ENCODE measurements at regions not wholly inside any gene's neighbourhood (a gene's known extent, or its start where the extent isn't known, plus 50 kb on each side); places are given as distances from the start of the nearest gene placed in this dataset.

DNA sequence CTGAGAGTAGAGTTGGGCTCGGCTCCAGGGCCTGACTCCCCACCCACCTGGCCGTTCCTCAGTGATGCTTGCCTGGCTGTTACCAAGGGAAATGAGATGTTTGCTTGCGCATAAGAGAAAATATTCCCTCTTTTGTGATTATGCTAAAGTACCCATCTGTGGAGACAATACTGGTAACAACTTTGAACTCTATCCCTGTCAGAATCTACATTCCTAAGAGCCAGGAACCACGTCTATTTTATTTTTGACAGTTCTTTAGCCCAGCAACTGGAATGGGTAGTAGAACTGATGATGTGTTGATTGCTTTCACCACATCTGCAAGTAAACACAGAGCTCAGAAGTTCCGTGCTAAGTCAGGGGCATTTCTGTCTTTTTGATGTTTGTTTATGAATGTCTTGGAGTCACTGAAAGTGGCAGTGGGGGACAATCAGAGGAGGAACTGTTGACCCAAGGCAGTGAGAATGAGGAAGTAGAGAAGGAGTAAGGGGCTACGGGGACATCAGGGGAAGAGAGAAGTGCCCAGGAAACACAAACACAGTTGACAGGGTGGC, 348.3 kb upstream of the SOX11 start:
- Histone ChIP-seq H3K27ac (ENCODE audit: low read length) (no peak overlapping the region), H3K36me3 (ENCODE audit: control insufficient read depth in 2 of 2, insufficient read depth in 2 of 2, low read length in 2 of 2) (no peaks in the 10 kb centered on the region), H3K4me1 (ENCODE audit: control insufficient read depth, insufficient read depth, low read length) (no peaks in the 10 kb centered on the region), H3K4me3 (ENCODE audit: low read length in 2 of 2) (no peak overlapping the region), H3K9me3 (ENCODE audit: control insufficient read depth in 2 of 2, low read length in 2 of 2) (no peaks in the 10 kb centered on the region), H3K9ac (ENCODE audit: low read length in 2 of 2) (no peak overlapping the region), H3K27me3 (ENCODE audit: control insufficient read depth in 1 of 2, insufficient read depth in 2 of 2, low read length in 2 of 2) (no peaks in the 10 kb centered on the region)

DNA sequence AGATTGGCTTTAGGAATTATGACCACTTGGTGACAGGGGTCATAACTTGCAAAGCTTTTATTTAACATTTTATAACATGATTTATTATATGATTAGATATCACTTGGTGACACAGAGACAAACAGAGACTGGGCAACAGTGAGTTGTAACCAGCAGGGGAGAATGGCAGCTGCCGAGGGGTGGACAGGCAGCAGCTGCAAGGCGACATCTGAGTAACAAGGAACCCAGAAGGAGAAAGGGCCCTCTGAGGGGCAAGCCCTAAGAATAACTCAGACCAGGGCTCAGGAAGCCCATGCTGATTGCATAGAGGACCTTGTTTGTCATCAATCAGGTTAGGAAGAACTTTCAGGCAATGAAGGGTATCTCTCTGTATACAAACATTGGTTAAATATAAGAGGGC, 339.9 kb upstream of the SOX11 start:
- Histone ChIP-seq H3K27me3 (ENCODE audit: control insufficient read depth in 1 of 2, insufficient read depth in 2 of 2, low read length in 2 of 2) (no peaks in the 10 kb centered on the region), H3K27ac (ENCODE audit: low read length) (no peak overlapping the region), H3K4me3 (ENCODE audit: low read length in 2 of 2) (no peak overlapping the region), H3K9me3 (ENCODE audit: control insufficient read depth in 2 of 2, low read length in 2 of 2) (no peaks in the 10 kb centered on the region), H3K4me1 (ENCODE audit: control insufficient read depth, insufficient read depth, low read length) (no peaks in the 10 kb centered on the region), H3K9ac (ENCODE audit: low read length in 2 of 2) (no peak overlapping the region), H3K36me3 (ENCODE audit: control insufficient read depth in 2 of 2, insufficient read depth in 2 of 2, low read length in 2 of 2) (no peaks in the 10 kb centered on the region)

DNA sequence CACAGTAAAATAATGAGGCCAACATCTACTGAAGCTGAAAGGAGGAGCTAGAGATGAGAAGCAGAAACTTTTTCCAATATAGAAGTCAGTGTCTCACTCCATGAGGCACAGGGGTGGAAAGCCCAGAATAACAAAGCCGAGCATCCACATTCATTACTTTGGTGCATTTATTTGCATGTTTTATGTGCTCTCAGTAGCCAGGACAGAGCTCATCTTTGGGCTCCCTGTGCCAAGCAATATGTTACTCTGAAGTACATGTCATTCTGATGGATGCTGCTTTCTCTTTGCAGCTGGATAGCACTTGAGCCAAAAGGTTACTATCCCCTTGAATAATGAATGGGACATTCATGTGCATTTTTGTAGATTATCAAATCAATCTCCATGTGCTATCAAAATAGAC, 338.6 kb upstream of the SOX11 start:
- H3K27ac ChIP-seq (ENCODE audit: low read length), result no peak overlapping the region
- no peak overlapping the region for H3K4me3 ChIP-seq (ENCODE audit: low read length in 2 of 2)
- H3K27me3 ChIP-seq (ENCODE audit: control insufficient read depth in 1 of 2, insufficient read depth in 2 of 2, low read length in 2 of 2), result no peaks in the 10 kb centered on the region
- no peak overlapping the region for H3K9ac ChIP-seq (ENCODE audit: low read length in 2 of 2)
- H3K36me3 ChIP-seq (ENCODE audit: control insufficient read depth in 2 of 2, insufficient read depth in 2 of 2, low read length in 2 of 2), result no peaks in the 10 kb centered on the region
- H3K9me3 ChIP-seq (ENCODE audit: control insufficient read depth in 2 of 2, low read length in 2 of 2), result no peaks in the 10 kb centered on the region
- no peaks in the 10 kb centered on the region for H3K4me1 ChIP-seq (ENCODE audit: control insufficient read depth, insufficient read depth, low read length)

DNA sequence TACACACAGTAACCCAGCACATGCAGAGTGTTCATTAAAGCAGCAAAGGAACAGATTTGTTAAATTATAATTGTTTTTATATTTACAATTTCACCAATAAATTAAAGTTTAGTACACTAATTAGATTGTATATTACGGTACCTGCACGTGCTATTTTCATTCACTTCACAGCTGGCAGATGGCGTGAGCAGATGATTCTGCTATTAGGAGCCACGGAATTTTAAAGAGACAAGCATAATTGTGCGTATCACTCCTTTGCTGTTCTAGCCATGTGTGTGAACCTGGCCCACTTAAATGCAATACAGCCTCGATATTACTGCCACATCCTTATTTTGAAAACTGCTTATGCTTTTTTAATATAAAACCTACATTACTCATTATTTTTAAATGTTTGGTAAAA, 332.8 kb upstream of the SOX11 start:
- H3K36me3 ChIP-seq (ENCODE audit: control insufficient read depth in 2 of 2, insufficient read depth in 2 of 2, low read length in 2 of 2), result no peaks in the 10 kb centered on the region
- no peak overlapping the region for H3K4me3 ChIP-seq (ENCODE audit: low read length in 2 of 2)
- H3K9me3 ChIP-seq (ENCODE audit: control insufficient read depth in 2 of 2, low read length in 2 of 2), result no peaks in the 10 kb centered on the region
- no peak overlapping the region for H3K27ac ChIP-seq (ENCODE audit: low read length)
- no peaks in the 10 kb centered on the region for H3K27me3 ChIP-seq (ENCODE audit: control insufficient read depth in 1 of 2, insufficient read depth in 2 of 2, low read length in 2 of 2)
- H3K9ac ChIP-seq (ENCODE audit: low read length in 2 of 2), result no peak overlapping the region
- H3K4me1 ChIP-seq (ENCODE audit: control insufficient read depth, insufficient read depth, low read length), result no peaks in the 10 kb centered on the region

DNA sequence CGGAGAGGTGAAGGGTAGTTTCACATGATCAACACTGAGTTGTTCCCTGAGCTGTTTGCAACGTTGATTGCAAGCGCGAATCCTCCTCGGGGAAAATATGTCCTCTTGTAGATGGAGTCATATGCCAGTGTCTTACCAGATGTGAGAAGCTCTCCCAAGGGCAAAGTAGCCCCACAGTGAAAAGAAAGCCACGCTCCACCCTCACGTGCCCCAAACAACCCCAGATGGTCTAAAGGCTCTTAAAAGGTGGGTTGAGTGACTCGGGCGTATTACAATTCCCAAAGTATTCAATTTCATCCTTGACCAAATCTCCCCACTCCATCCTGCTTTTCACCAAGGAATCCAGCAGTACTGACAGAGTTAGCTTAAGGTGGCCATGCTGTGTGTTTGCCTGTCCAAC, 332.1 kb upstream of the SOX11 start:
- no peaks in the 10 kb centered on the region for H3K27me3 ChIP-seq (ENCODE audit: control insufficient read depth in 1 of 2, insufficient read depth in 2 of 2, low read length in 2 of 2)
- no peak overlapping the region for H3K4me3 ChIP-seq (ENCODE audit: low read length in 2 of 2)
- H3K9me3 ChIP-seq (ENCODE audit: control insufficient read depth in 2 of 2, low read length in 2 of 2), result no peaks in the 10 kb centered on the region
- no peak overlapping the region for H3K27ac ChIP-seq (ENCODE audit: low read length)
- H3K4me1 ChIP-seq (ENCODE audit: control insufficient read depth, insufficient read depth, low read length), result no peaks in the 10 kb centered on the region
- H3K9ac ChIP-seq (ENCODE audit: low read length in 2 of 2), result no peak overlapping the region
- H3K36me3 ChIP-seq (ENCODE audit: control insufficient read depth in 2 of 2, insufficient read depth in 2 of 2, low read length in 2 of 2), result no peaks in the 10 kb centered on the region

DNA sequence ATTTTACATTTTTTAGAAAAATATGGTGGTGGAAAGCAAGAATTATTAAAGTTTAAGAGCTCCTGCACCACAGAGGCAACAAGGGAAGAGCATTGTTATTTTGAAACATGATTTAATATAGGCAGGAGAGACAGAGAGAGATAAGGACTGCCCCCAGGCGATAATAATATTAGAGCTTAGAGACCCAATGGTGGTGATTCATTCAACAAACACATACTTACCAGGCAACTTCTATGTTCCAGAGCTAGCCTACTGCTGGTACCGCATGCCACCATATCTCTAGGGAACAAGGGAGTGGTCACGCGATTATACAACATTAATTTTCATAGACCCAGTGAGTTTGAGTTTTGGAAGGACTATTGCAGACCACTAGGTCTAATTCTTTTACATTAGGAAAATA, 327.8 kb upstream of the SOX11 start:
- no peaks in the 10 kb centered on the region for H3K27me3 ChIP-seq (ENCODE audit: control insufficient read depth in 1 of 2, insufficient read depth in 2 of 2, low read length in 2 of 2)
- no peak overlapping the region for H3K4me3 ChIP-seq (ENCODE audit: low read length in 2 of 2)
- H3K4me1 ChIP-seq (ENCODE audit: control insufficient read depth, insufficient read depth, low read length), result peaks cover 2% of the 10 kb centered on the region
- no peaks in the 10 kb centered on the region for H3K36me3 ChIP-seq (ENCODE audit: control insufficient read depth in 2 of 2, insufficient read depth in 2 of 2, low read length in 2 of 2)
- no peak overlapping the region for H3K9ac ChIP-seq (ENCODE audit: low read length in 2 of 2)
- no peak overlapping the region for H3K27ac ChIP-seq (ENCODE audit: low read length)
- H3K9me3 ChIP-seq (ENCODE audit: control insufficient read depth in 2 of 2, low read length in 2 of 2), result no peaks in the 10 kb centered on the region

DNA sequence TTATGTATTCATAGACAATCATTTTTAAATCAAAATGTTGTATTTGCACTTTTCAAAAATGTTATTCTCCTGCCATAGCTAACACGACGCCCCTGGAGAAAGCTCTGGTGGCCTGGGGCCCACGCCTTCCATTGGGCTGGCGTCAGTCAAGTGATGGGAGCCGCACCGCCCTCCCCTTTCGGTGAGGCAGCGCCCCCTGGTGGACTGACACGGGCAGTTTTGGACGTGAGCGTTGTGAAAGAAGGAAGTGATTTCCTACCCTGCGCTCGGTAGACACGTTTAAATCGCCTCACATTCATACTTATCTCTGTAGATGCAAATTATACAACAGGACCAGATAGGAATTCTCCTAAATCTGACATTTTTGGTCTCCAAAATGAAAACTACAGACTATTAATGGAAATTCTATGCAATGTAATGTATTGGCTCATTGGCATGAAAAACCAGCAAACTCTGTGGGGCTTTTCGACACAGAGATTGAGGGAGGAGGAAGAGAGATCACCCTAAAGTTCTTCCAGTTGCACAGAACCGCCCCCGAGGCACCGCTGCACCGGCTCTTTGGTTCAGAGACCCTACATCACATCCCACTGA, 326.2 kb upstream of the SOX11 start:
- no peak overlapping the region for H3K4me3 ChIP-seq (ENCODE audit: low read length in 2 of 2)
- peaks cover 2% of the 10 kb centered on the region for H3K4me1 ChIP-seq (ENCODE audit: control insufficient read depth, insufficient read depth, low read length)
- no peak overlapping the region for H3K9ac ChIP-seq (ENCODE audit: low read length in 2 of 2)
- no peak overlapping the region for H3K27ac ChIP-seq (ENCODE audit: low read length)
- H3K36me3 ChIP-seq (ENCODE audit: control insufficient read depth in 2 of 2, insufficient read depth in 2 of 2, low read length in 2 of 2), result no peaks in the 10 kb centered on the region
- peaks cover 0 to 2% of the 10 kb centered on the region in 2 donors for H3K27me3 ChIP-seq (ENCODE audit: control insufficient read depth in 1 of 2, insufficient read depth in 2 of 2, low read length in 2 of 2)
- H3K9me3 ChIP-seq (ENCODE audit: control insufficient read depth in 2 of 2, low read length in 2 of 2), result no peaks in the 10 kb centered on the region

DNA sequence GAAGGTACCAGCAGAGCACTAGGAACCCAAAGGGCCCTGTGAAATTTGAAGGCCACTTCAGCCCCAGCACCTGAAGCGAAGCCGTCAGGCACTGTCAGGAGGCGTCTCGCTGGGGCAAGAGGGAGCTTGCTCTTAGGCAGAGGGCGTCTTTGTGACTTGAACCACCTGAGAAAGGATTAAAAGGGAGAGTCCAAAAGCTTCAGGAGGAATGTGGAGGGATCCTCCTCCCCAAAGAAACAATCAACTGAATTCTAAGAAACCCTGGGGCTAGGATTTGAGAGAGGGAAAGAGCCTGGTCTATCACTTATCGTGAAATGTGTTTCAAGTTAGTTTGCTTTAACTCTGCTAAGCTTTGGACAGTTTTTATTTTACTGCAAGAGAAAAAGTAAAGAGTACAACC, 324.9 kb upstream of the SOX11 start:
- Histone ChIP-seq H3K9me3 (ENCODE audit: control insufficient read depth in 2 of 2, low read length in 2 of 2) (no peaks in the 10 kb centered on the region), H3K27me3 (ENCODE audit: control insufficient read depth in 1 of 2, insufficient read depth in 2 of 2, low read length in 2 of 2) (peaks cover 0 to 2% of the 10 kb centered on the region in 2 donors), H3K4me1 (ENCODE audit: control insufficient read depth, insufficient read depth, low read length) (peaks cover 2% of the 10 kb centered on the region), H3K36me3 (ENCODE audit: control insufficient read depth in 2 of 2, insufficient read depth in 2 of 2, low read length in 2 of 2) (no peaks in the 10 kb centered on the region), H3K27ac (ENCODE audit: low read length) (no peak overlapping the region), H3K9ac (ENCODE audit: low read length in 2 of 2) (no peak overlapping the region), H3K4me3 (ENCODE audit: low read length in 2 of 2) (no peak overlapping the region)

DNA sequence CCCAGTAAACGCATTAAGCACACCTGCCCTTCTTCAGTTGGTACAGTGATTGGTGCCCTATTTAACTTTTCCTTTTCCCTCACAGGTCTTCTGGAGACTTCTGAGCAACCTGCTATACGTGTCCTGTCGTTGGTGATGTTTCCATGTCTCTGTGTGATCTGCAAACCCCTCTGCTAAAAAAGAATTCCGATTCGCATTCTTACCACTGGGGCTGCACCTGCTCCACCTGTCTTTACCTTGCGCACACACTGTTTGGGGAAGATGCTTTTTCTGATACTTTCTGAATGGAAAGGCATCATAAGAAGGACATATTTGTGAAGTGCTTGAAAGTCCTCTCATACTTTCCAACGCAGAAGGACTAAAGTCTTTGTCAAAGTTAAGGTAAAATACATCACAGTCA, 323.9 kb upstream of the SOX11 start:
- peaks cover 2% of the 10 kb centered on the region for H3K4me1 ChIP-seq (ENCODE audit: control insufficient read depth, insufficient read depth, low read length)
- H3K27ac ChIP-seq (ENCODE audit: low read length), result no peak overlapping the region
- no peaks in the 10 kb centered on the region for H3K36me3 ChIP-seq (ENCODE audit: control insufficient read depth in 2 of 2, insufficient read depth in 2 of 2, low read length in 2 of 2)
- H3K27me3 ChIP-seq (ENCODE audit: control insufficient read depth in 1 of 2, insufficient read depth in 2 of 2, low read length in 2 of 2), result peaks cover 0 to 2% of the 10 kb centered on the region in 2 donors
- H3K4me3 ChIP-seq (ENCODE audit: low read length in 2 of 2), result no peak overlapping the region
- no peak overlapping the region for H3K9ac ChIP-seq (ENCODE audit: low read length in 2 of 2)
- no peaks in the 10 kb centered on the region for H3K9me3 ChIP-seq (ENCODE audit: control insufficient read depth in 2 of 2, low read length in 2 of 2)

DNA sequence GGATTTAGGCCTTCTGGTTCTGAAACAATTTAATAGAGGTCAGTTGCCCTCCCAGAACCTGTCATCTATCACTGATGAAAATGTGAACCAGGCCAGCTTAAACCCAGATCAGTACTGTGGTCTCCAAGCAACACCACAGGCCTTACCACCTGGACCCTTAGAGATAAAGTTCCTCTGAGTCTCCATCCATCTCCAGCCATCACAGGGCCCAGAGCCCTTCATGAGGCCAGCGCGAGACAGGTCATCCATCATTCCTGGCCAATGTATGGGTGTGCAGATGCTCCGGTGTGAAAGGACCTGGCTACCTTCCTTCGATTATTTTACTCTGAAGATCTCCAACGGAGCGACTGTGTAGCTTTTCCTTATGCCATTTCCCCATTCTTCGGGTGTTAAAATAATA, 322.7 kb upstream of the SOX11 start:
- no peak overlapping the region for H3K9ac ChIP-seq (ENCODE audit: low read length in 2 of 2)
- no peaks in the 10 kb centered on the region for H3K9me3 ChIP-seq (ENCODE audit: control insufficient read depth in 2 of 2, low read length in 2 of 2)
- H3K4me3 ChIP-seq (ENCODE audit: low read length in 2 of 2), result no peak overlapping the region

DNA sequence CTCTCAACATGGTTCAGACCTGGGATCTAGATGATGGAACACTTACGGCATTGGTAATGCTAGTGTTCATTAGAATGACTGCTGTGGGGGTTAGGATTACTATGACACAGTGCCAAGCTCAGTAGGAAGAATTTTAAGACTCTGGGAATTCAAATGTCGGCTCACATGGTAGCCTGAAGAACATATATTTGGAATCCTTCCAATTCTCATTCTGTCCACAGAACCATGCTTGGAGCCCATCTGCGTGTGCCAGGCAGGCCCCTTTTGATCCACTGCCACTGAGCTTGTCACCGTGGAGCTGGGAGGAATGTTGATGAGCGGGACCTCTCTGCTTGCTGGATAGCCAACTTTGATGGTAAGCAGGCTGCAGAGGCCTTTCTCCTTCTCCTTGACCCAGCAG, 322.0 kb upstream of the SOX11 start:
- Histone ChIP-seq H3K27ac (ENCODE audit: low read length) (no peak overlapping the region), H3K9ac (ENCODE audit: low read length in 2 of 2) (no peak overlapping the region), H3K4me1 (ENCODE audit: control insufficient read depth, insufficient read depth, low read length) (peaks cover 2% of the 10 kb centered on the region), H3K27me3 (ENCODE audit: control insufficient read depth in 1 of 2, insufficient read depth in 2 of 2, low read length in 2 of 2) (peaks cover 0 to 2% of the 10 kb centered on the region in 2 donors), H3K4me3 (ENCODE audit: low read length in 2 of 2) (no peak overlapping the region), H3K9me3 (ENCODE audit: control insufficient read depth in 2 of 2, low read length in 2 of 2) (no peaks in the 10 kb centered on the region), H3K36me3 (ENCODE audit: control insufficient read depth in 2 of 2, insufficient read depth in 2 of 2, low read length in 2 of 2) (no peaks in the 10 kb centered on the region)

More for the DNA sequence above, 322.7 kb upstream of the SOX11 start:
- Histone ChIP-seq H3K27ac (ENCODE audit: low read length) (no peak overlapping the region), H3K4me1 (ENCODE audit: control insufficient read depth, insufficient read depth, low read length) (peaks cover 2% of the 10 kb centered on the region), H3K36me3 (ENCODE audit: control insufficient read depth in 2 of 2, insufficient read depth in 2 of 2, low read length in 2 of 2) (no peaks in the 10 kb centered on the region), H3K27me3 (ENCODE audit: control insufficient read depth in 1 of 2, insufficient read depth in 2 of 2, low read length in 2 of 2) (peaks cover 0 to 2% of the 10 kb centered on the region in 2 donors)
